Hepatocyte (in vitro differentiated cells): ENCODE measurements at regions not wholly inside any gene's neighbourhood (a gene's known extent, or its start where the extent isn't known, plus 50 kb on each side); places are given as distances from the start of the nearest gene placed in this dataset.

Experiments
- DNase-seq: peaks from one replicate; pipeline ENCODE4 v3.0.0-alpha.2; 2016; ENCODE audit warnings: low spot score
- H2AFZ ChIP-seq: fragments of 200-600 bp; sonication (generic); 2 replicates; pipeline ENCODE4 v1.6.0; 2016; ENCODE audit warnings: antibody characterized with exemption, mild to moderate bottlenecking
- H3K27ac ChIP-seq: fragments of 200-600 bp; sonication (generic); 2 replicates; pipeline ENCODE4 v1.5.1; 2016; ENCODE audit warnings: mild to moderate bottlenecking
- H3K27me3 ChIP-seq: fragments of 200-600 bp; sonication (generic); 2 replicates; pipeline ENCODE4 v1.6.1; 2016
- H3K36me3 ChIP-seq: fragments of 200-600 bp; sonication (generic); replicated peaks from 2 replicates; pipeline ENCODE4 v1.5.1; 2016; ENCODE audit warnings: low read depth; ENCODE audit not compliant: insufficient read depth
- H3K4me1 ChIP-seq: fragments of 200-600 bp; sonication (generic); 2 replicates; pipeline ENCODE4 v1.5.1; 2016; ENCODE audit warnings: mild to moderate bottlenecking, moderate library complexity; ENCODE audit not compliant: insufficient read depth
- H3K4me2 ChIP-seq: fragments of 200-600 bp; sonication (generic); 2 replicates; pipeline ENCODE4 v1.6.0; 2016
- H3K4me3 ChIP-seq: fragments of 200-600 bp; sonication (generic); 2 replicates; pipeline ENCODE4 v1.5.1; 2016; ENCODE audit warnings: mild to moderate bottlenecking
- H3K79me2 ChIP-seq: fragments of 200-600 bp; sonication (generic); 2 replicates; pipeline ENCODE4 v1.6.0; 2017; ENCODE audit warnings: mild to moderate bottlenecking
- H3K9me2 ChIP-seq: fragments of 200-600 bp; sonication (generic); replicated peaks from 2 replicates; pipeline ENCODE4 v1.6.0; 2017; ENCODE audit warnings: mild to moderate bottlenecking; ENCODE audit not compliant: insufficient read depth
- H3K9me3 ChIP-seq: fragments of 200-600 bp; sonication (generic); 2 replicates; pipeline ENCODE4 v1.5.1; 2016; ENCODE audit warnings: low read depth, mild to moderate bottlenecking
- H4K20me1 ChIP-seq: fragments of 200-600 bp; sonication (generic); 2 replicates; pipeline ENCODE4 v1.6.0; 2016; ENCODE audit warnings: mild to moderate bottlenecking; ENCODE audit not compliant: insufficient read depth, poor library complexity, severe bottlenecking
- EZH2 ChIP-seq: fragments of 200-600 bp; sonication (generic); IDR thresholded peaks from 2 replicates; pipeline ENCODE4 v1.6.1; 2016; ENCODE audit warnings: antibody characterized with exemption, mild to moderate bottlenecking, borderline replicate concordance
- EZH2phosphoT487 ChIP-seq: fragments of 200-600 bp; sonication (generic); IDR thresholded peaks from one replicate; pipeline ENCODE4 v1.6.1; 2018; ENCODE audit warnings: antibody characterized with exemption, mild to moderate bottlenecking, low read depth, moderate library complexity; ENCODE audit not compliant: unreplicated experiment, severe bottlenecking
- whole genome bisulfite sequencing: methylation state at CpG from one replicate; pipeline ENCODE4 v1.1.6; 2016; ENCODE audit warnings: low lambda C conversion rate; ENCODE audit errors: missing lambda C conversion rate; 5-methylcytosine and 5-hydroxymethylcytosine counted together
- TF ChIP-seq, protein P1 (sequence below): fragments of 200-600 bp; sonication (generic); IDR thresholded peaks from 2 replicates; pipeline ENCODE4 v1.5.1; 2016; ENCODE audit warnings: antibody characterized with exemption, mild to moderate bottlenecking; ENCODE audit not compliant: poor library complexity

DNA sequence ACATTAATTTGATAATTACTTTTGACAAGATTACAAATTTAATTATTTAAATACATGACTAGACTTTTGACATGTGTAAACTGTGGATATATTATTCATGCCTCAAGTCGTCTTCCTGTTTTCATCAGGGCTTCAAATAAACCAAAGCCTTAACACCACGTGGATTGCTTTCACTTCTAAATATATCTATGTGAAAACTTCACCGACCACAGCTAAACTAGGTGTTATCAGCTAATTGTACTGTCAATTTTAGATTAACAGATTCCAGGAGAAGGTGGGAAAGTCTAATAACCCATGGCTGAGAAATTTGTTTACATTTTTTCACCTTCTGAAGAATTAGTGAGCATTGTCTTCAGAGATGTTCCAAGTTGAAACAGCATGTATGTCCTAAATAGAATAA is 494.7 kb upstream of the FAM98A start:
- H2AFZ ChIP-seq = no peak overlapping the region
- no peak overlapping the region for H3K4me3 ChIP-seq
- H3K79me2 ChIP-seq = no peaks in the 10 kb centered on the region
- H3K4me2 ChIP-seq = no peak overlapping the region
- WGBS = 73% methylated on average over 3 of the region's 3 CpGs
- H3K4me1 ChIP-seq = no peaks in the 10 kb centered on the region
- no peaks in the 10 kb centered on the region for H4K20me1 ChIP-seq
- no peaks in the 10 kb centered on the region for H3K9me3 ChIP-seq
- no peaks in the 10 kb centered on the region for H3K9me2 ChIP-seq
- TF ChIP-seq, protein P1, sequence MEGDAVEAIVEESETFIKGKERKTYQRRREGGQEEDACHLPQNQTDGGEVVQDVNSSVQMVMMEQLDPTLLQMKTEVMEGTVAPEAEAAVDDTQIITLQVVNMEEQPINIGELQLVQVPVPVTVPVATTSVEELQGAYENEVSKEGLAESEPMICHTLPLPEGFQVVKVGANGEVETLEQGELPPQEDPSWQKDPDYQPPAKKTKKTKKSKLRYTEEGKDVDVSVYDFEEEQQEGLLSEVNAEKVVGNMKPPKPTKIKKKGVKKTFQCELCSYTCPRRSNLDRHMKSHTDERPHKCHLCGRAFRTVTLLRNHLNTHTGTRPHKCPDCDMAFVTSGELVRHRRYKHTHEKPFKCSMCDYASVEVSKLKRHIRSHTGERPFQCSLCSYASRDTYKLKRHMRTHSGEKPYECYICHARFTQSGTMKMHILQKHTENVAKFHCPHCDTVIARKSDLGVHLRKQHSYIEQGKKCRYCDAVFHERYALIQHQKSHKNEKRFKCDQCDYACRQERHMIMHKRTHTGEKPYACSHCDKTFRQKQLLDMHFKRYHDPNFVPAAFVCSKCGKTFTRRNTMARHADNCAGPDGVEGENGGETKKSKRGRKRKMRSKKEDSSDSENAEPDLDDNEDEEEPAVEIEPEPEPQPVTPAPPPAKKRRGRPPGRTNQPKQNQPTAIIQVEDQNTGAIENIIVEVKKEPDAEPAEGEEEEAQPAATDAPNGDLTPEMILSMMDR = no peak
- TF ChIP-seq EZH2phosphoT487 (no peak), EZH2 (no peak)
- no peak for DNase-seq
- H3K27me3 ChIP-seq = no peaks in the 10 kb centered on the region
- no peak overlapping the region for H3K27ac ChIP-seq
- H3K36me3 ChIP-seq = no peaks in the 10 kb centered on the region

DNA sequence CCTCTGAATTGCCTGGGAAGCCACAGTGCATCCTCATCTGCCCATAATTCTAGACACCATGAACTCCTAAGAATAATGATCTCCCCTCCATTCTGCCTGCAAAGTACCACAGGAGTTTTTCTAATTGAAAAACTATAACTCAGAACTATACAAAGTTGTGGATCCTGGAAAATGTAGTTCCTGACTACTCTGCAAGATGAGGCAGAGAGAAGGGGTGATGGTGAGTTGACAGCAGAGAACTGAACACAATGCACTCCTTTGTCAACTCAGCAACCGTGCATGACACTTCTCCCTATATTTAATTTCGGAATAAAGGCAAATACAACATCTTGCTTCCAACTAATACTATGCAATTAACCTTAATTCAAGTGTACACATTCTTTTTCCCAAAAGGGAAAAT is 471.1 kb upstream of the FAM98A start:
- TF ChIP-seq EZH2phosphoT487 (no peak), EZH2 (no peak)
- TF ChIP-seq, protein P1 = no peak
- H3K27me3 ChIP-seq = no peaks in the 10 kb centered on the region
- no peaks in the 10 kb centered on the region for H3K36me3 ChIP-seq
- H3K27ac ChIP-seq = no peak overlapping the region
- H3K4me2 ChIP-seq = no peak overlapping the region
- H2AFZ ChIP-seq = no peak overlapping the region
- 83% methylated on average over 2 of the region's 2 CpGs for WGBS
- no peak for DNase-seq
- H3K79me2 ChIP-seq = no peaks in the 10 kb centered on the region
- H3K9me2 ChIP-seq = no peaks in the 10 kb centered on the region
- no peaks in the 10 kb centered on the region for H4K20me1 ChIP-seq
- no peaks in the 10 kb centered on the region for H3K4me1 ChIP-seq
- no peaks in the 10 kb centered on the region for H3K9me3 ChIP-seq
- H3K4me3 ChIP-seq = no peak overlapping the region

DNA sequence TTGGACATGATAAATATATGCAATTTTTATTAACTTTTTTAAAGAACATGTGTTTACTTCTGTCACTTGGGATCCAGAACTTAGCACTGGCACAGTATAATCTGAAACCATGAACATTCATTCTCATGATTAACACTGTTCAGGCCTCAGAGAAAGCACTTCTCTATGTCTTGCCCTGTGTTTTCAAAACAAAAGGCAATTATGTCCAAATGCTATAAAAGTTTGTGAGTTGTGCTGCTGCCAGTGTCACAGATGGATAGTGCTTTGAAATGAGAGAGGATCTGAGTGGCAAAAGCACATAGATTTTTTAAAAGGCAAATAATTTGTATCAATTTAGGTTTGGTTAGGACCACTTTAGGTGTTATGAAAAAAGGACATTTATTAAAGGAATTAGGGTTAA is 470.5 kb upstream of the FAM98A start:
- Histone ChIP-seq H3K9me2 (no peaks in the 10 kb centered on the region), H3K4me3 (no peak overlapping the region), H3K4me1 (no peaks in the 10 kb centered on the region), H2AFZ (no peak overlapping the region), H3K9me3 (no peaks in the 10 kb centered on the region), H3K4me2 (no peak overlapping the region), H3K27me3 (no peaks in the 10 kb centered on the region), H3K27ac (no peak overlapping the region), H3K79me2 (no peaks in the 10 kb centered on the region), H3K36me3 (no peaks in the 10 kb centered on the region), H4K20me1 (no peaks in the 10 kb centered on the region)
- DNase-seq = no peak
- TF ChIP-seq EZH2phosphoT487 (no peak), EZH2 (no peak)
- TF ChIP-seq, protein P1 = no peak

DNA sequence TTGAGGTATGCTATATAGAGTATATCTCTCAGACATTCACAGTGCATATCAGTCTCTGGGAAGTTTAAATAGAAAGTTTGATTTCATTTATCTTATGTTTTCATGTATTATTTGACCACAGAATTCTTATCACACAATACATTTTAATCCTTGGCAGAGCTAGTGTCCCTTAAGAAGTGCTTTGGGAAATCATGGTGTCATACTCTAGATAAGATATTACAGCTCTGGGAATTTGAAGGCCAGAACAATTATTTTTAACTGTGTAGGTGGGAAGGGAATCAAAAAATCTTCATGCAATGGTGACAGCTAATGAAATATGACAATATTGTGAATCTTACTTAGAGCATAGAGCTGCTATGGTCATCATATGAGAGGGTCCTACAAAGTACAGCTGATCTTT is 451.3 kb upstream of the FAM98A start:
- Histone ChIP-seq H4K20me1 (no peaks in the 10 kb centered on the region), H3K4me2 (no peak overlapping the region), H3K9me2 (no peaks in the 10 kb centered on the region), H3K27me3 (no peaks in the 10 kb centered on the region), H3K4me1 (no peaks in the 10 kb centered on the region), H3K4me3 (no peak overlapping the region), H2AFZ (no peak overlapping the region), H3K9me3 (no peaks in the 10 kb centered on the region), H3K79me2 (no peaks in the 10 kb centered on the region), H3K36me3 (no peaks in the 10 kb centered on the region), H3K27ac (no peak overlapping the region)
- DNase-seq = no peak
- TF ChIP-seq EZH2 (no peak), EZH2phosphoT487 (no peak)
- TF ChIP-seq, protein P1 = no peak
